Tibial nerve (tissue), 4 donors: ENCODE measurements at regions not wholly inside any gene's neighbourhood (a gene's known extent, or its start where the extent isn't known, plus 50 kb on each side); places are given as distances from the start of the nearest gene placed in this dataset.

Experiments
- DNase-seq, 2 donors: peaks; one replicate each; pipeline ENCODE4 v3.0.0-alpha.2; 2019; ENCODE audit warnings: low spot score in 2 of 2
- H3K27ac ChIP-seq, 4 donors: fragments of 200-600 bp; sonication (generic) in 3 of 4; one replicate each; pipeline ENCODE4 v1.5.1; 2017 to 2019; ENCODE audit warnings: mild to moderate bottlenecking in 1 of 4
- H3K27me3 ChIP-seq, 2 donors: fragments of 200-600 bp; sonication (generic) in 1 of 2; one replicate each; pipeline versions ENCODE4 v1.5.1 to v1.6.0; 2017 to 2019
- H3K36me3 ChIP-seq, 3 donors: fragments of 200-600 bp; sonication (generic); one replicate each; pipeline ENCODE4 v1.5.1; 2018 to 2019
- H3K4me1 ChIP-seq, 4 donors: fragments of 200-600 bp; sonication (generic) in 3 of 4; one replicate each; pipeline ENCODE4 v1.5.1; 2017 to 2019
- H3K4me3 ChIP-seq, 4 donors: fragments of 200-600 bp; sonication (generic) in 3 of 4; one replicate each; pipeline ENCODE4 v1.5.1; 2017 to 2019; ENCODE audit warnings: mild to moderate bottlenecking in 1 of 4, moderate library complexity in 1 of 4
- H3K9me3 ChIP-seq, 4 donors: fragments of 200-600 bp; sonication (generic) in 3 of 4; one replicate each; pipeline ENCODE4 v1.5.1; 2017 to 2019
- EP300 ChIP-seq, 2 donors: sonication (generic); formaldehyde crosslinking; IDR thresholded peaks; one replicate each; pipeline ENCODE4 v1.6.1; 2017; ENCODE audit warnings: antibody characterized with exemption in 2 of 2, mild to moderate bottlenecking in 1 of 2
- POLR2A ChIP-seq, 2 donors: fragments of 450-650 bp; IDR thresholded peaks; one replicate each; pipeline ENCODE4 v1.6.1; 2017; ENCODE audit warnings: antibody characterized with exemption in 2 of 2, mild to moderate bottlenecking in 2 of 2, moderate library complexity in 2 of 2
- WGBS, 2 donors: methylation state at CpG; one replicate each; pipeline ENCODE4 v1.1.5; 2018; 5-methylcytosine and 5-hydroxymethylcytosine counted together
- TF ChIP-seq, protein P1 (sequence below), 5 experiments: fragments of 200-600 bp in 3 of 5; fragments of 450-650 bp in 2 of 5; sonication (generic) in 3 of 5; IDR thresholded peaks; one replicate each; pipeline ENCODE4 v1.5.1; 2016 to 2019; ENCODE audit warnings: antibody characterized with exemption in 5 of 5, mild to moderate bottlenecking in 3 of 5, moderate library complexity in 2 of 5

DNA sequence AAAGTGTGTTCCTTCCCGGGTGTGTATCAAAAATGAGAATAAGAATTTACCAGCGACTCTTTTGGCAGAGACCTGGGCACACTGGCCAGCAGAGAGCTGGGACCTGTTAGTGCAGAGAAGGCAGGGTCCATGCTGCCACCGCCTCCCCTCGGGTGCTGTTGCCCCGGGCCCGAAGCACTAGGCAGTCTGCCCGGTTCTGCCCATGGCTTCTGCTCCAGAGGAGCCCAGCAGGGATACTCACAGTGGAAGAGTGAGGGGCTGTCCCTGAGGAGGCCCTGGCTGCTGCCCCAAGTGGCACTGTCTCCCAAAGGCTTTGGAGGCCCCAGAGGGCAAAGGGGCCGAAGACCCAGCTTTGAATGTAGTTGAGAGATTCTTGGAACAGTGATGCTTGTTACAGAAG is 80.5 kb downstream of the MIS18A start:
- Histone ChIP-seq H3K9me3 (no peaks in the 10 kb centered on the region), H3K27ac (no peak overlapping the region), H3K4me1 (peaks cover 0 to 6% (median 0%) of the 10 kb centered on the region in 4 donors), H3K4me3 (no peak overlapping the region), H3K36me3 (no peaks in the 10 kb centered on the region), H3K27me3 (no peaks in the 10 kb centered on the region)
- WGBS, 2 donors: 63 to 64% methylated on average over 8 of the region's 8 CpGs
- TF ChIP-seq, protein P1, sequence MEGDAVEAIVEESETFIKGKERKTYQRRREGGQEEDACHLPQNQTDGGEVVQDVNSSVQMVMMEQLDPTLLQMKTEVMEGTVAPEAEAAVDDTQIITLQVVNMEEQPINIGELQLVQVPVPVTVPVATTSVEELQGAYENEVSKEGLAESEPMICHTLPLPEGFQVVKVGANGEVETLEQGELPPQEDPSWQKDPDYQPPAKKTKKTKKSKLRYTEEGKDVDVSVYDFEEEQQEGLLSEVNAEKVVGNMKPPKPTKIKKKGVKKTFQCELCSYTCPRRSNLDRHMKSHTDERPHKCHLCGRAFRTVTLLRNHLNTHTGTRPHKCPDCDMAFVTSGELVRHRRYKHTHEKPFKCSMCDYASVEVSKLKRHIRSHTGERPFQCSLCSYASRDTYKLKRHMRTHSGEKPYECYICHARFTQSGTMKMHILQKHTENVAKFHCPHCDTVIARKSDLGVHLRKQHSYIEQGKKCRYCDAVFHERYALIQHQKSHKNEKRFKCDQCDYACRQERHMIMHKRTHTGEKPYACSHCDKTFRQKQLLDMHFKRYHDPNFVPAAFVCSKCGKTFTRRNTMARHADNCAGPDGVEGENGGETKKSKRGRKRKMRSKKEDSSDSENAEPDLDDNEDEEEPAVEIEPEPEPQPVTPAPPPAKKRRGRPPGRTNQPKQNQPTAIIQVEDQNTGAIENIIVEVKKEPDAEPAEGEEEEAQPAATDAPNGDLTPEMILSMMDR (IDR thresholded peaks at IDR 0.05): no peak
- no peak for TF ChIP-seq EP300 (IDR thresholded peaks at IDR 0.05)
- TF ChIP-seq POLR2A (IDR thresholded peaks at IDR 0.05): no peak
- DNase-seq: no peak

DNA sequence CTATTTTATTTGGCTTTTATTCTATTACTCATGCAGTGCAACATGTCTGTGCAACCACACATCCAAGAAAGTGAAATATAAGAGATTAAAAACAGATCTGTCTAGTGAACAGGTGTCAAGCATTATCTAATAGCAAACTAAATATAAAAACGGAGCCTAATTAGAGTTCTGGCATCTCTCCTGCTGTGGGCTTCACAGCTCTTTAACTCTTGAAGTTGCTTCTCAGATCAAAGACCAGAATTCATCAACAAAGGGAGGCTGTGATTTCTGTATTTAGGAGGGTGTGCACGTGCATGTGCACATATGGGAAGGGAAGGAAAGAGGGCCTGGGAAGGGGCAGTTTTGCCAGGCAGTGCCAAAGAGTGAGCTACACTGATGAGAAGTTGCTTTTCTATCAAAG is 81.0 kb downstream of the MIS18A start:
- Histone ChIP-seq H3K9me3 (no peaks in the 10 kb centered on the region), H3K27me3 (no peaks in the 10 kb centered on the region), H3K4me3 (no peak overlapping the region), H3K36me3 (no peaks in the 10 kb centered on the region), H3K4me1 (peaks cover 0 to 6% (median 0%) of the 10 kb centered on the region in 4 donors), H3K27ac (no peak overlapping the region)
- no peak for DNase-seq
- TF ChIP-seq, protein P1 (IDR thresholded peaks at IDR 0.05): no peak
- no peak for TF ChIP-seq POLR2A (IDR thresholded peaks at IDR 0.05)
- TF ChIP-seq EP300 (IDR thresholded peaks at IDR 0.05): no peak
- 35 to 40% methylated on average over 2 of the region's 2 CpGs for WGBS, 2 donors

DNA sequence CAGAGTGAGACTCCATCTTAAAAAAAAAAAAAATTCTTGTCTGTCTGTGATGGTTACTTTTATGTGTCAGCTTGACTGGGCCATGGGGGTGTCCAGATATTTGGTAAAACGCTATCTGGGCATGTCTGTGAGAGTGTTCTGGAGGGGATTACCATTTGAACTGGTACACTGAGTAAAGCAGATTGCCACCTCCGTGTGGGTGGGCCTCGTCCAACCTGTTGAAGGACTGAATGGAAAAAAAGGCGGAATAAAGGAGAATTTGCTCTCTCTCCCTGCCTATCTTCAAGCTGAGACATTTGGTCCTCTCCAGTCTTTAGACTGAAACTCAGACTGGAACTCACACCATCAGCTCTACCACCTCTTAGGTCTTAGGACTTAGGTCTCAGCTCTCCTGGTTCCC is 82.8 kb downstream of the MIS18A start:
- no peaks in the 10 kb centered on the region for H3K27me3 ChIP-seq
- peaks cover 0 to 6% (median 0%) of the 10 kb centered on the region in 4 donors for H3K4me1 ChIP-seq
- H3K4me3 ChIP-seq: no peak overlapping the region
- no peaks in the 10 kb centered on the region for H3K9me3 ChIP-seq
- H3K36me3 ChIP-seq: no peaks in the 10 kb centered on the region
- WGBS, 2 donors: 83 to 95% methylated on average over 4 of the region's 4 CpGs
- no peak for DNase-seq
- TF ChIP-seq EP300 (IDR thresholded peaks at IDR 0.05) (no peak), POLR2A (IDR thresholded peaks at IDR 0.05) (no peak)
- TF ChIP-seq, protein P1 (IDR thresholded peaks at IDR 0.05): no peak
- no peak overlapping the region for H3K27ac ChIP-seq

DNA sequence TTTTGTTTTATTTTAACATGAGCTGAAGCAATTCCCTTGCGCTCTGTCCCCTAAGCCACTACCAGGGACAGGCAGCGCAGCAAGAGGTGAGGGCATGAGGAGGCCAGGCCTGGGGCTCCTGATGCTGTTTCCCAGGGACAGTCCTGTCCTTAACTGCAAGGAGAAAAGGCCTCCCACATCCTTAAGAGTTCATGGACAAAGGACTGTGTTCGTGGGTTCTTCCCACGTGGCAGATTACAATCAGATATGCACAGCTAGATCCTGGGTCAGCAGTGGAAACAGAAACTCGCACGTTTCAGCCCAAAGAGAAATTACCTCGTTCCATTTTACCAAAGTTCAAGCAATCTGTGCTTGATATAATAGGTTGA is 85.8 kb downstream of the MIS18A start:
- Histone ChIP-seq H3K27ac (no peak overlapping the region), H3K4me1 (peaks cover 0 to 6% (median 0%) of the 10 kb centered on the region in 4 donors), H3K9me3 (no peaks in the 10 kb centered on the region), H3K36me3 (no peaks in the 10 kb centered on the region), H3K4me3 (no peak overlapping the region), H3K27me3 (no peaks in the 10 kb centered on the region)
- 79 to 81% methylated on average over 7 of the region's 7 CpGs for WGBS, 2 donors
- TF ChIP-seq, protein P1 (IDR thresholded peaks at IDR 0.05): no peak
- no peak for TF ChIP-seq EP300 (IDR thresholded peaks at IDR 0.05)
- TF ChIP-seq POLR2A (IDR thresholded peaks at IDR 0.05): no peak
- DNase-seq: no peak

DNA sequence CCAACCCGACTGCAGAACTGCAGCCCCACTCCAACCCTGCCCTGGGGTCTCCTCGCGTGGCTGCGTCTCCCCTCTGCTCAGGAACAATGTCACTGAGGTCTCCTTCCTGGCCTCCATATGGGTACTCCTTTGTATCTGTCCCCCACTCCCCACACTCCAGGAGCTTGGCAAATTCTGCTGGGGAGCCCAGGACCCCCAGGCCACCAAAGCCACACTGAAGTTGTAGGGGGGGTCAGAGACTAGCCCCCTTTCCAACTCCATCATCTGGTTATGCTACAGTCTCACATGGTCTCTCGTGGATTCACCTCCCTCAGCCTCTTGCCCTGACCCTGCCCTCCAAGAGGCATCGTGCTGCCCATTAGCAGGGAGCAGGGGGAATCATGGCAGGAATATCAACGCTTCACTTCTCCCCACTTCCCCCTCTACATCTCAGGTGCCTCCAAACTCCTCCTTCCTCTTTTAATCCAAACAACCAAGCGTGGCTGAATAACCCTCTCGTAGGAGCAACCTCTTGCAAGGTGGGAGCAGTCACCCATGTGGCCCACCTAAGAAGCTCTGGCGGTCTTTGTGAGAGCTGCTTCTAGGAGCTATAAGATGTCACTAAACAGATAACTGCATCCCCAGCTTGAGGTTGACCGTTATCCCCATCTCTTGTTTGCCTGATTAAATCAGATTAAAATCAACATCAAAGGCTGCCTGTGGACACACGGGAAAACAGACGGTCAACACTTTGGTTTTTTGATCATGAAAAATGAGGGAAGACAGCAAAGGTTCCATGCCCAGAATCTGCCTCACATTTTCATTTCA is 86.4 kb downstream of the MIS18A start:
- Histone ChIP-seq H3K36me3 (no peaks in the 10 kb centered on the region), H3K4me1 (peaks cover 0 to 3% (median 0%) of the 10 kb centered on the region in 4 donors), H3K4me3 (no peak overlapping the region), H3K27ac (no peak overlapping the region), H3K27me3 (no peaks in the 10 kb centered on the region), H3K9me3 (no peaks in the 10 kb centered on the region)
- TF ChIP-seq, protein P1 (IDR thresholded peaks at IDR 0.05): no peak
- TF ChIP-seq EP300 (IDR thresholded peaks at IDR 0.05) (no peak), POLR2A (IDR thresholded peaks at IDR 0.05) (no peak)
- 83 to 86% methylated on average over 13 of the region's 13 CpGs for WGBS, 2 donors
- DNase-seq: no peak
